Stimulated activated CD8-positive, alpha-beta memory T cell treated with anti-CD3 and anti-CD28 coated beads, Interleukin-7, amount 100 ng/mL, for 24 hours (primary cell): ENCODE measurements at regions not wholly inside any gene's neighbourhood (a gene's known extent, or its start where the extent isn't known, plus 50 kb on each side); places are given as distances from the start of the nearest gene placed in this dataset.

Experiments used
- DNase-seq: peaks from one replicate; pipeline ENCODE4 v3.0.0-alpha.2; 2020; ENCODE audit warnings: low read depth

GRCh38 chr4:145427991-145428390 lies 53.7 kb upstream of the SMAD1 start:
- no peak for DNase-seq

GRCh38 chr4:145427221-145427620 lies 54.4 kb upstream of the SMAD1 start:
- DNase-seq = no peak

GRCh38 chr4:145423017-145423708 lies 58.5 kb upstream of the SMAD1 start:
- no peak for DNase-seq

- DNase-seq = no peak
Observed at GRCh38 chr4:145420595-145421214, 60.9 kb upstream of the SMAD1 start.

GRCh38 chr4:145418739-145419138 lies 62.9 kb upstream of the SMAD1 start:
- DNase-seq = no peak

GRCh38 chr4:145417348-145418130 lies 64.1 kb upstream of the SMAD1 start:
- no peak for DNase-seq

GRCh38 chr4:145414841-145415240 lies 66.8 kb upstream of the SMAD1 start:
- DNase-seq = no peak

GRCh38 chr4:145414226-145414625 lies 67.4 kb upstream of the SMAD1 start:
- DNase-seq = no peak

GRCh38 chr4:145406970-145407369 lies 74.7 kb upstream of the SMAD1 start:
- no peak for DNase-seq

- no peak for DNase-seq
Observed at GRCh38 chr4:145404761-145405160, 76.9 kb upstream of the SMAD1 start.

GRCh38 chr4:145396581-145396980 lies 85.1 kb upstream of the SMAD1 start:
- DNase-seq = no peak

- DNase-seq = no peak
Observed at GRCh38 chr4:145390571-145390970, 91.1 kb upstream of the SMAD1 start.

GRCh38 chr4:145389550-145389949 lies 92.1 kb upstream of the SMAD1 start:
- DNase-seq = no peak

GRCh38 chr4:145388043-145388442 lies 93.6 kb upstream of the SMAD1 start:
- no peak for DNase-seq

GRCh38 chr4:145387079-145387478 lies 94.6 kb upstream of the SMAD1 start:
- no peak for DNase-seq

- no peak for DNase-seq
Observed at GRCh38 chr4:145381163-145381562, 100.5 kb upstream of the SMAD1 start.

- DNase-seq = no peak
Observed at GRCh38 chr4:145380123-145380522, 101.5 kb upstream of the SMAD1 start.

- no peak for DNase-seq
Observed at GRCh38 chr4:145375416-145375815, 106.2 kb upstream of the SMAD1 start.

GRCh38 chr4:145352438-145353145 lies 129.1 kb upstream of the SMAD1 start:
- no peak for DNase-seq

- no peak for DNase-seq
Observed at GRCh38 chr4:145351922-145352321, 129.7 kb upstream of the SMAD1 start.

- no peak for DNase-seq
Observed at GRCh38 chr4:145351162-145351561, 130.5 kb upstream of the SMAD1 start.

GRCh38 chr4:145348291-145348690 lies 133.4 kb upstream of the SMAD1 start:
- no peak for DNase-seq

- no peak for DNase-seq
Observed at GRCh38 chr4:145347684-145348083, 134.0 kb upstream of the SMAD1 start.
